WTC11 (cell line): ENCODE measurements at regions not wholly inside any gene's neighbourhood (a gene's known extent, or its start where the extent isn't known, plus 50 kb on each side); places are given as distances from the start of the nearest gene placed in this dataset.

Experiments
- ATAC-seq: fragments of 200-7000 bp; cut with Tn5 transposase; 2 replicates; pipeline ENCODE4 v1.10.0; 2021; ENCODE audit warnings: mild to moderate bottlenecking, moderate library complexity
- CTCF ChIA-PET: fragments of 300-600 bp; sonication (Branson Sonifier 250); formaldehyde crosslinking; loops from one replicate; lab custom pipeline; 2021; ENCODE audit warnings: antibody characterized with exemption; lab: Charles Lee
- POLR2A ChIA-PET: fragments of 350-600 bp; sonication (Branson Sonifier 250); formaldehyde crosslinking; loops from one replicate; lab custom pipeline; 2021; ENCODE audit warnings: antibody characterized with exemption; lab: Charles Lee
- DNase-seq: peaks from one replicate; pipeline ENCODE4 v3.0.0; 2021; ENCODE audit warnings: low spot score
- H3K27ac Mint-ChIP-seq: 2 replicates; pipeline ENCODE4 v1.8.0; 2021; ENCODE audit warnings: mixed read lengths
- H3K27me3 Mint-ChIP-seq: 2 replicates; pipeline ENCODE4 v1.8.0; 2021; ENCODE audit warnings: low read depth, mild to moderate bottlenecking, moderate library complexity, mixed read lengths
- H3K36me3 Mint-ChIP-seq: 2 replicates; pipeline ENCODE4 v1.8.0; 2021; ENCODE audit warnings: mixed read lengths
- H3K4me1 Mint-ChIP-seq: 2 replicates; pipeline ENCODE4 v1.8.0; 2022; ENCODE audit warnings: mixed read lengths
- H3K4me3 Mint-ChIP-seq: 2 replicates; pipeline ENCODE4 v1.8.0; 2021; ENCODE audit warnings: mild to moderate bottlenecking, moderate library complexity, mixed read lengths
- H3K9me3 Mint-ChIP-seq: 2 replicates; pipeline ENCODE4 v1.8.0; 2021; ENCODE audit warnings: mixed read lengths
- ATF1 ChIP-seq: sonication (generic); formaldehyde crosslinking; IDR thresholded peaks from 2 replicates; pipeline ENCODE4 v1.8.1; 2023; ENCODE audit warnings: mild to moderate bottlenecking, moderate library complexity, missing genetic modification reagents
- FOXJ3 ChIP-seq: sonication (generic); formaldehyde crosslinking; IDR thresholded peaks from 2 replicates; pipeline ENCODE4 v1.9.0; 2021; ENCODE audit warnings: missing genetic modification reagents, mild to moderate bottlenecking, borderline replicate concordance
- JAZF1 ChIP-seq: fragments of 250-450 bp; sonication (Bioruptor Pico); IDR thresholded peaks from 2 replicates; pipeline ENCODE4 v1.9.0; 2021; ENCODE audit warnings: moderate library complexity, mild to moderate bottlenecking, inconsistent platforms
- NFE2L1 ChIP-seq: sonication (generic); formaldehyde crosslinking; IDR thresholded peaks from 2 replicates; pipeline ENCODE4 v1.8.1; 2023; ENCODE audit warnings: missing genetic modification reagents
- NR3C1 ChIP-seq: sonication (generic); formaldehyde crosslinking; conservative IDR thresholded peaks from 2 replicates; pipeline ENCODE4 v1.8.1; 2023; ENCODE audit warnings: low read depth, mild to moderate bottlenecking, missing genetic modification reagents
- OVOL2 ChIP-seq: fragments of 250-450 bp; sonication (Bioruptor Pico); IDR thresholded peaks from 2 replicates; pipeline ENCODE4 v1.9.0; 2021; ENCODE audit warnings: mild to moderate bottlenecking, borderline replicate concordance
- SP1 ChIP-seq: sonication (generic); formaldehyde crosslinking; conservative IDR thresholded peaks from 2 replicates; pipeline ENCODE4 v1.8.1; 2022; ENCODE audit warnings: missing genetic modification reagents
- TEAD4 ChIP-seq: sonication (generic); formaldehyde crosslinking; IDR thresholded peaks from 2 replicates; pipeline ENCODE4 v1.8.0; 2022; ENCODE audit warnings: mild to moderate bottlenecking, missing genetic modification reagents
- ZNF423 ChIP-seq: fragments of 250-450 bp; sonication (Bioruptor Pico); IDR thresholded peaks from 2 replicates; pipeline ENCODE4 v2.1.2; 2022; ENCODE audit warnings: mild to moderate bottlenecking, moderate library complexity
- ZNF671 ChIP-seq: fragments of 250-450 bp; sonication (Bioruptor Pico); IDR thresholded peaks from 2 replicates; pipeline ENCODE4 v1.8.0; 2021; ENCODE audit warnings: mild to moderate bottlenecking
- TF ChIP-seq, protein P1 (sequence below): fragments of 250-450 bp; sonication (Bioruptor Pico); conservative IDR thresholded peaks from 2 replicates; pipeline ENCODE4 v1.9.0; 2021; ENCODE audit warnings: mild to moderate bottlenecking
- TF ChIP-seq, protein P2 (sequence below): sonication (generic); formaldehyde crosslinking; conservative IDR thresholded peaks from 2 replicates; pipeline ENCODE4 v1.8.1; 2023; ENCODE audit warnings: mild to moderate bottlenecking, low read depth, missing genetic modification reagents, moderate library complexity
- TF ChIP-seq, protein P3 (sequence below): fragments of 250-450 bp; sonication (Bioruptor Pico); IDR thresholded peaks from 2 replicates; pipeline ENCODE4 v1.9.0; 2021; ENCODE audit warnings: mild to moderate bottlenecking
- TF ChIP-seq, protein P4 (sequence below): sonication (generic); formaldehyde crosslinking; conservative IDR thresholded peaks from 2 replicates; pipeline ENCODE4 v1.8.1; 2022; ENCODE audit warnings: mild to moderate bottlenecking, missing genetic modification reagents

DNA sequence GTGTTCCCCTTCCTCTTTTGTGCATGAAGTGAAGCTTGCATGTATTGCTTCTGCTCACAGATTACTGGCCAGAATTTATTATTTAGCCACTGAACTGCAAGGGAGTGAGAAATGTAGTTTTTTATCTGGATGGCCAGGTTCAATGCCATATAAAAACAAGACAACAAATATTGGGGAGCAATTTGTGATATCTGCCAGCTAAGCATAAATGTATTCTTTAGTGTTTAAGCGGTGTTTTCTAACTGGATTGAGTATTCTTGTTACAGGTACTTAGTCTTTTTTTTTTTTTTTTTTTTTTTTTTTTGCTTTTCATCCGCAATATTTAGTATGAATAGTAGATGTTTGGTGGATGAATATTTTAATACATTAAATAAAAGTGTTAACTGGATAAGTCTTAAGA lies 158.2 kb downstream of the TFAP2B start:
- no peak for DNase-seq
- TF ChIP-seq ZNF423 (CRISPR knock-in tag) = no peak
- Mint-ChIP-seq H3K9me3 (no peaks in the 10 kb centered on the region), H3K27me3 (no peaks in the 10 kb centered on the region), H3K4me1 (peaks cover 15% of the 10 kb centered on the region), H3K36me3 (no peaks in the 10 kb centered on the region), H3K27ac (no peak overlapping the region), H3K4me3 (no peak overlapping the region)
- ATAC-seq = no peak
- CTCF ChIA-PET = no interaction called here
- POLR2A ChIA-PET = no interaction called here

DNA sequence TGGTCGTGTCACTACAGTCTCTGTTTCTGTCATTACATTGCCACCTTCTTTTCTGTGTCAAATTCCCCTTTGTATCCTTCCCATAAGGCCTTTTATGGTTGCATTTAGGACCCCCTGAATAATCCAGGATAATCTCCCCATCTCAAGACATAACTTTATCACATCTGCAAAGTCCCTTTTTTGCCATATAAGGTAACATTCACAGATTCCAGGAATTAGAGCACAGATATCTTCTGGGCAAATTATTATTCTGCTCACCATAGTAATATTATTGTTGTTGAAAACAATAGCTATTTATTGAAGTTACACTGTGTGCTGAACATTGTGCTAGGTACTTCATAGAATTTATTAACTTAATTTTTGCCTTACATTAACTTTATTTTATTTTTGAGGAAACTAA lies 159.1 kb downstream of the TFAP2B start:
- no peak for TF ChIP-seq FOXJ3 (CRISPR knock-in tag)
- no peak for TF ChIP-seq JAZF1
- ATAC-seq (no peak), DNase-seq (no peak)
- Mint-ChIP-seq H3K4me1 (peaks cover 15% of the 10 kb centered on the region), H3K27me3 (no peaks in the 10 kb centered on the region), H3K9me3 (no peaks in the 10 kb centered on the region), H3K27ac (no peak overlapping the region), H3K36me3 (no peaks in the 10 kb centered on the region), H3K4me3 (no peak overlapping the region)
- ChIA-PET POLR2A (no interaction called here), CTCF (no interaction called here)

DNA sequence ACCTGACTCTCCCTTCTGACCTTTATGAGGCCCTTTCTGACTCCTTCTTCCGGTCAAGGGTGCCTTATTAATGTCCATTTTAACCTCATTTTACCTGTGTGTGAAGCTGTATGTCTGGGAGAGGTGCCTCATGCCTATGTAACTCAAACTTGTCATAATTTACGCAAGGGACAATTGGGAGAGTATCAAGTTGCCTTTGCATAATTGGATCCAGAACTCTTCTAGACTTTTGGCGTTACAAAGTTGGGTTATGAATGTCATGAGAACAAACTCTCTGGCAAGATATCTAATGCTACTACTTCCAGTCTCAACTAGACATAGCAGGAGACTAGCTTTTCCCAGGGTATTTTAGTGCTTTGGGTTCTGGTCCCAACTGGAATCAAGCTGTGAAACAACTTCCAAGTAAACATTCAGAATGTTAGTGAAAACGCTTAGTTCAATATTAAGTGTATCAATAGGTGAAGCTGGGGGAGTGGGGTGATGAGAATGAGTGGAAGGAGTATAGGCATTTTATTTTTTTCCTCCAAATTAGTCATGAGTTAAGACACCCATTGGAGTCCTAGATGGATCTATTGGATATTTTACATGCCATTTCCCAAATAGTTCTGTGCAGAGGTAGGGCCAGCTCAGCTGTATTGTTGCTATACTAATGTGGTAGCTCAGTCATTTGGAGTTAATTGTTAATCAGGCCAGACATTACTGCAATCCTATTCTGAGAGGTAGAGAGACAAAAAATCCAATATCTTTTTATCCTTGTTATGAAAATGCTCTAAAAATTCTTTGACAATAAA lies 159.9 kb downstream of the TFAP2B start:
- POLR2A ChIA-PET = no interaction called here
- DNase-seq (no peak), ATAC-seq (no peak)
- Mint-ChIP-seq H3K36me3 (no peaks in the 10 kb centered on the region), H3K27ac (no peak overlapping the region), H3K9me3 (no peaks in the 10 kb centered on the region), H3K4me3 (no peak overlapping the region), H3K27me3 (no peaks in the 10 kb centered on the region), H3K4me1 (peaks cover 15% of the 10 kb centered on the region)
- CTCF ChIA-PET = no interaction called here
- TF ChIP-seq NR3C1 (CRISPR knock-in tag) (no peak), SP1 (CRISPR knock-in tag) (no peak), NFE2L1 (CRISPR knock-in tag) (no peak), JAZF1 (no peak), ZNF671 (CRISPR knock-in tag) (no peak), ATF1 (CRISPR knock-in tag) (no peak)
- TF ChIP-seq, protein P1, sequence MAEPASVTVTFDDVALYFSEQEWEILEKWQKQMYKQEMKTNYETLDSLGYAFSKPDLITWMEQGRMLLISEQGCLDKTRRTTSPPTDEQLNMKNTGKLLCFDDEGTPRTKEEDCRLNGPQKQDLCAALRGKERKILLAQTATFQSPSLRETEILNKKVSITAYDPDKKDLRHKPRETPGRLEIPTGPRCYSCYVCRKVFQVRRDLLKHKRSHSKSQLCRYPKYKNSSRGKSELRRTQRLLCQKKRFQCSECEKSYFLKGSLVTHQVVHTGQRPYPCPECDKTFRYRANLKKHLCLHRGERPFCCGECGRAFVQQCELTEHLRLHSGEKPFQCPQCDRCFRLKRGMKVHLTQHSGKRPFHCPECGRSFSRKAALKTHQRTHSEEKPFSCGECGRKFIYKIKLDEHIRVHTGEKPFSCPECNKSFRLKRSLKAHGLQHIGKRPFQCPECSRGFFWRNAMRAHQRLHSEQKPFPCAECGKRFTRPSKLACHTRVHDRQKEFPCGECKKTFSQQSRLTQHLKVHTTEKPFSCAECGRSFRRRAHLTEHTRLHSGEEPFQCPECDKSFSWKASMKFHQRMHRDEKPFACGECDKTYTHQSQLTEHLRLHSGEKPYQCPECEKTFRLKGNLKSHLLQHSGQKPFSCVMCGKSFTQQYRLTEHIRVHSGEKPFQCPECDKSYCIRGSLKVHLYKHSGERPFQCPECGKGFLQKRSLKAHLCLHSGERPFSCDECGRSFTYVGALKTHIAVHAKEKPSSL (CRISPR knock-in tag) = no peak
- TF ChIP-seq, all 79 proteins: peak for 0

DNA sequence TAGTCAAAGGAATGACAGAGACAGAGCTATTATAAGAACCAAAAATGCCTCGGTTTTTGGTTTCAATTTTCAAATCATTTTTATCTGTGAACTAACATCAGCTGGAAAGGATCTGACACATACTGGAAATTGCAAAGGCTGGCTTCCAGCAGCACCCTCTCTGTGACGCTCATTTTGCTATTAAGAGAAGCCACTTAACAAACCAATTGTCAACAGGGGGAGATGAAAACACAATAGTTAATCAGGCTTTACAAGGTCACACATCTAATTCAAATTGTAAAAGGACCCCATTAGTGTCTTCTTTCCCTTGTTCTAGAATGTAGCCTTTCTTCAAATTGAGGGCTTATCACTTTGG lies 160.5 kb downstream of the TFAP2B start:
- CTCF ChIA-PET = no interaction called here
- Mint-ChIP-seq H3K4me3 (no peak overlapping the region), H3K27ac (no peak overlapping the region), H3K36me3 (no peaks in the 10 kb centered on the region), H3K9me3 (no peaks in the 10 kb centered on the region), H3K4me1 (peaks cover 15% of the 10 kb centered on the region), H3K27me3 (no peaks in the 10 kb centered on the region)
- TF ChIP-seq TEAD4 (CRISPR knock-in tag) = no peak
- TF ChIP-seq, protein P2, sequence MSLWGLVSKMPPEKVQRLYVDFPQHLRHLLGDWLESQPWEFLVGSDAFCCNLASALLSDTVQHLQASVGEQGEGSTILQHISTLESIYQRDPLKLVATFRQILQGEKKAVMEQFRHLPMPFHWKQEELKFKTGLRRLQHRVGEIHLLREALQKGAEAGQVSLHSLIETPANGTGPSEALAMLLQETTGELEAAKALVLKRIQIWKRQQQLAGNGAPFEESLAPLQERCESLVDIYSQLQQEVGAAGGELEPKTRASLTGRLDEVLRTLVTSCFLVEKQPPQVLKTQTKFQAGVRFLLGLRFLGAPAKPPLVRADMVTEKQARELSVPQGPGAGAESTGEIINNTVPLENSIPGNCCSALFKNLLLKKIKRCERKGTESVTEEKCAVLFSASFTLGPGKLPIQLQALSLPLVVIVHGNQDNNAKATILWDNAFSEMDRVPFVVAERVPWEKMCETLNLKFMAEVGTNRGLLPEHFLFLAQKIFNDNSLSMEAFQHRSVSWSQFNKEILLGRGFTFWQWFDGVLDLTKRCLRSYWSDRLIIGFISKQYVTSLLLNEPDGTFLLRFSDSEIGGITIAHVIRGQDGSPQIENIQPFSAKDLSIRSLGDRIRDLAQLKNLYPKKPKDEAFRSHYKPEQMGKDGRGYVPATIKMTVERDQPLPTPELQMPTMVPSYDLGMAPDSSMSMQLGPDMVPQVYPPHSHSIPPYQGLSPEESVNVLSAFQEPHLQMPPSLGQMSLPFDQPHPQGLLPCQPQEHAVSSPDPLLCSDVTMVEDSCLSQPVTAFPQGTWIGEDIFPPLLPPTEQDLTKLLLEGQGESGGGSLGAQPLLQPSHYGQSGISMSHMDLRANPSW (CRISPR knock-in tag) = no peak
- TF ChIP-seq OVOL2 (CRISPR knock-in tag) = no peak
- TF ChIP-seq, protein P3, sequence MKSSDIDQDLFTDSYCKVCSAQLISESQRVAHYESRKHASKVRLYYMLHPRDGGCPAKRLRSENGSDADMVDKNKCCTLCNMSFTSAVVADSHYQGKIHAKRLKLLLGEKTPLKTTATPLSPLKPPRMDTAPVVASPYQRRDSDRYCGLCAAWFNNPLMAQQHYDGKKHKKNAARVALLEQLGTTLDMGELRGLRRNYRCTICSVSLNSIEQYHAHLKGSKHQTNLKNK (CRISPR knock-in tag) = no peak
- TF ChIP-seq, protein P4, sequence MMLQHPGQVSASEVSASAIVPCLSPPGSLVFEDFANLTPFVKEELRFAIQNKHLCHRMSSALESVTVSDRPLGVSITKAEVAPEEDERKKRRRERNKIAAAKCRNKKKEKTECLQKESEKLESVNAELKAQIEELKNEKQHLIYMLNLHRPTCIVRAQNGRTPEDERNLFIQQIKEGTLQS (CRISPR knock-in tag) = no peak
- DNase-seq (no peak), ATAC-seq (no peak)
- POLR2A ChIA-PET = no interaction called here
